ENCODE measurements at regions not wholly inside any gene's neighbourhood (a gene's known extent, or its start where the extent isn't known, plus 50 kb on each side); places are given as distances from the start of the nearest gene placed in this dataset.

DNA sequence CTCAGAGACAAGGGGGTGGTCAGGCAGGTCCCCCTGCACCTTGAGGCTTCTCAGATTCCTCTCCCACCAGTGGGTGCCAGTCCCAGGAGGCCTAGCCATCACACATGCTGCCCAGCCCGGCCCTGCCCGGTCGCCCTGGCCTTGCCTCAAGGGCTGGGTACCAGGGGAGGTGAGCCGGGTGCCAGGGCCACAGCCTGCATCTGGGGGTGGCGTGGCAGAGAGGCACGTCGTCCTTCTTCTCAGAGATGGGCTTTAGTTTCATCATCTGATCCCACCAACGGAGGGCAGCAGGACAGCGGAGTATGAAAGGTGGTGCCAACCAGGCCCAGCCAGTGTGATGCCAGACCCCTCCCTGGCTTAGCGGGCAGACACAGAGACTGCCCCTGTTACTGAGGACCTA is 161.7 kb downstream of the TFCP2L1 start:
- TF ChIP-seq ZNF232 (CRISPR knock-in tag; IDR thresholded peaks at IDR 0.05): no peak
- TF ChIP-seq, protein P1, sequence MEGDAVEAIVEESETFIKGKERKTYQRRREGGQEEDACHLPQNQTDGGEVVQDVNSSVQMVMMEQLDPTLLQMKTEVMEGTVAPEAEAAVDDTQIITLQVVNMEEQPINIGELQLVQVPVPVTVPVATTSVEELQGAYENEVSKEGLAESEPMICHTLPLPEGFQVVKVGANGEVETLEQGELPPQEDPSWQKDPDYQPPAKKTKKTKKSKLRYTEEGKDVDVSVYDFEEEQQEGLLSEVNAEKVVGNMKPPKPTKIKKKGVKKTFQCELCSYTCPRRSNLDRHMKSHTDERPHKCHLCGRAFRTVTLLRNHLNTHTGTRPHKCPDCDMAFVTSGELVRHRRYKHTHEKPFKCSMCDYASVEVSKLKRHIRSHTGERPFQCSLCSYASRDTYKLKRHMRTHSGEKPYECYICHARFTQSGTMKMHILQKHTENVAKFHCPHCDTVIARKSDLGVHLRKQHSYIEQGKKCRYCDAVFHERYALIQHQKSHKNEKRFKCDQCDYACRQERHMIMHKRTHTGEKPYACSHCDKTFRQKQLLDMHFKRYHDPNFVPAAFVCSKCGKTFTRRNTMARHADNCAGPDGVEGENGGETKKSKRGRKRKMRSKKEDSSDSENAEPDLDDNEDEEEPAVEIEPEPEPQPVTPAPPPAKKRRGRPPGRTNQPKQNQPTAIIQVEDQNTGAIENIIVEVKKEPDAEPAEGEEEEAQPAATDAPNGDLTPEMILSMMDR (IDR thresholded peaks at IDR 0.05): no peak
- no peak for TF ChIP-seq PRRX2 (CRISPR knock-in tag; IDR thresholded peaks at IDR 0.05)
- no peak for TF ChIP-seq TCF7 (CRISPR knock-in tag; IDR thresholded peaks at IDR 0.05; ENCODE audit: low read depth)
- TF ChIP-seq RELA (CRISPR knock-in tag; IDR thresholded peaks at IDR 0.05; ENCODE audit: borderline replicate concordance): no peak
- TF ChIP-seq, protein P2, sequence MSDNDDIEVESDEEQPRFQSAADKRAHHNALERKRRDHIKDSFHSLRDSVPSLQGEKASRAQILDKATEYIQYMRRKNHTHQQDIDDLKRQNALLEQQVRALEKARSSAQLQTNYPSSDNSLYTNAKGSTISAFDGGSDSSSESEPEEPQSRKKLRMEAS (CRISPR knock-in tag; IDR thresholded peaks at IDR 0.05): no peak
- TF ChIP-seq, protein P3, sequence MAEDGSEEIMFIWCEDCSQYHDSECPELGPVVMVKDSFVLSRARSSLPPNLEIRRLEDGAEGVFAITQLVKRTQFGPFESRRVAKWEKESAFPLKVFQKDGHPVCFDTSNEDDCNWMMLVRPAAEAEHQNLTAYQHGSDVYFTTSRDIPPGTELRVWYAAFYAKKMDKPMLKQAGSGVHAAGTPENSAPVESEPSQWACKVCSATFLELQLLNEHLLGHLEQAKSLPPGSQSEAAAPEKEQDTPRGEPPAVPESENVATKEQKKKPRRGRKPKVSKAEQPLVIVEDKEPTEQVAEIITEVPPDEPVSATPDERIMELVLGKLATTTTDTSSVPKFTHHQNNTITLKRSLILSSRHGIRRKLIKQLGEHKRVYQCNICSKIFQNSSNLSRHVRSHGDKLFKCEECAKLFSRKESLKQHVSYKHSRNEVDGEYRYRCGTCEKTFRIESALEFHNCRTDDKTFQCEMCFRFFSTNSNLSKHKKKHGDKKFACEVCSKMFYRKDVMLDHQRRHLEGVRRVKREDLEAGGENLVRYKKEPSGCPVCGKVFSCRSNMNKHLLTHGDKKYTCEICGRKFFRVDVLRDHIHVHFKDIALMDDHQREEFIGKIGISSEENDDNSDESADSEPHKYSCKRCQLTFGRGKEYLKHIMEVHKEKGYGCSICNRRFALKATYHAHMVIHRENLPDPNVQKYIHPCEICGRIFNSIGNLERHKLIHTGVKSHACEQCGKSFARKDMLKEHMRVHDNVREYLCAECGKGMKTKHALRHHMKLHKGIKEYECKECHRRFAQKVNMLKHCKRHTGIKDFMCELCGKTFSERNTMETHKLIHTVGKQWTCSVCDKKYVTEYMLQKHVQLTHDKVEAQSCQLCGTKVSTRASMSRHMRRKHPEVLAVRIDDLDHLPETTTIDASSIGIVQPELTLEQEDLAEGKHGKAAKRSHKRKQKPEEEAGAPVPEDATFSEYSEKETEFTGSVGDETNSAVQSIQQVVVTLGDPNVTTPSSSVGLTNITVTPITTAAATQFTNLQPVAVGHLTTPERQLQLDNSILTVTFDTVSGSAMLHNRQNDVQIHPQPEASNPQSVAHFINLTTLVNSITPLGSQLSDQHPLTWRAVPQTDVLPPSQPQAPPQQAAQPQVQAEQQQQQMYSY (CRISPR knock-in tag; IDR thresholded peaks at IDR 0.05): no peak
- no peak for TF ChIP-seq JUN (CRISPR knock-in tag; IDR thresholded peaks at IDR 0.05)
